ENCODE measurements at regions not wholly inside any gene's neighbourhood (a gene's known extent, or its start where the extent isn't known, plus 50 kb on each side); places are given as distances from the start of the nearest gene placed in this dataset.

DNA sequence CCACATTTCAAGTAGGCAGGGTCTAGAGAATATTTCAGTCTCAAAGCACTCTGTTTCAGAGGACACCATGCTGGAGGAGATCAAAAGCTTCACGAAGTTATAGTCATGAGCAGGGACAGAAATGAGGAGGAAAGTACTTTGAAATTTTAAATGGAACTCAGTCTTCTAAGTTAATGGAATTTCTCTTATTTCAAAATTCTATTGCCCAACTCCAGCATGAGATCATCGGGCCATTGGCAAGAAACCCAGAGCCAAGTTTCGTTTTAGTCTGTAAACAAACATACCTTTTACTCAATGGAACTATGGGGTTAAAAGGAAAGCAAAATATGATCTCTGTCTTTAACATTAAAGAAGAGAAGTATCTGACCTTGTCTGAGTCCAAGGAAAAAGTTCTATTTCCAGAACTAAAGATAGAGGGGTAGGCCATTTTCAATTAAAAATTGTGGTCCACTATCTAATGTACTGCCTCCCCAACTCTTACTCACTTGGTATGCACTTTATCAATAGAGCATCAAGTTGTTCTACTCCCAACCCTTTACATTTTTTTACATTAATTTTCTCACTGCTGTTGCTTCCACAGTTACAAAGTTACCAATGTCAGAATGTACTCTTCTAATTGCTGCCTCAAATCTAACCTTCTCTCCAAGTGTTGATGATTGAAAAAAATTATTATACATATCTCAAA, 235.3 kb upstream of the NRSN1 start:
- DNase-seq (no peak), ATAC-seq (ENCODE audit: low read depth) (no peak)
- TF ChIP-seq, protein P1, sequence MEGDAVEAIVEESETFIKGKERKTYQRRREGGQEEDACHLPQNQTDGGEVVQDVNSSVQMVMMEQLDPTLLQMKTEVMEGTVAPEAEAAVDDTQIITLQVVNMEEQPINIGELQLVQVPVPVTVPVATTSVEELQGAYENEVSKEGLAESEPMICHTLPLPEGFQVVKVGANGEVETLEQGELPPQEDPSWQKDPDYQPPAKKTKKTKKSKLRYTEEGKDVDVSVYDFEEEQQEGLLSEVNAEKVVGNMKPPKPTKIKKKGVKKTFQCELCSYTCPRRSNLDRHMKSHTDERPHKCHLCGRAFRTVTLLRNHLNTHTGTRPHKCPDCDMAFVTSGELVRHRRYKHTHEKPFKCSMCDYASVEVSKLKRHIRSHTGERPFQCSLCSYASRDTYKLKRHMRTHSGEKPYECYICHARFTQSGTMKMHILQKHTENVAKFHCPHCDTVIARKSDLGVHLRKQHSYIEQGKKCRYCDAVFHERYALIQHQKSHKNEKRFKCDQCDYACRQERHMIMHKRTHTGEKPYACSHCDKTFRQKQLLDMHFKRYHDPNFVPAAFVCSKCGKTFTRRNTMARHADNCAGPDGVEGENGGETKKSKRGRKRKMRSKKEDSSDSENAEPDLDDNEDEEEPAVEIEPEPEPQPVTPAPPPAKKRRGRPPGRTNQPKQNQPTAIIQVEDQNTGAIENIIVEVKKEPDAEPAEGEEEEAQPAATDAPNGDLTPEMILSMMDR (IDR thresholded peaks at IDR 0.05), result no peak
- Mint-ChIP-seq H3K36me3 (ENCODE audit: low read depth) (no peaks in the 10 kb centered on the region), H3K4me1 (no peaks in the 10 kb centered on the region), H3K27me3 (no peaks in the 10 kb centered on the region), H3K27ac (no peak overlapping the region), H3K9me3 (peaks cover 3% of the 10 kb centered on the region), H3K4me3 (no peak overlapping the region)
- POLR2A ChIA-PET, result no interaction called here
- CTCF ChIA-PET, result no interaction called here
- intact Hi-C loops (cut with micrococcal nuclease), result no loop called here

DNA sequence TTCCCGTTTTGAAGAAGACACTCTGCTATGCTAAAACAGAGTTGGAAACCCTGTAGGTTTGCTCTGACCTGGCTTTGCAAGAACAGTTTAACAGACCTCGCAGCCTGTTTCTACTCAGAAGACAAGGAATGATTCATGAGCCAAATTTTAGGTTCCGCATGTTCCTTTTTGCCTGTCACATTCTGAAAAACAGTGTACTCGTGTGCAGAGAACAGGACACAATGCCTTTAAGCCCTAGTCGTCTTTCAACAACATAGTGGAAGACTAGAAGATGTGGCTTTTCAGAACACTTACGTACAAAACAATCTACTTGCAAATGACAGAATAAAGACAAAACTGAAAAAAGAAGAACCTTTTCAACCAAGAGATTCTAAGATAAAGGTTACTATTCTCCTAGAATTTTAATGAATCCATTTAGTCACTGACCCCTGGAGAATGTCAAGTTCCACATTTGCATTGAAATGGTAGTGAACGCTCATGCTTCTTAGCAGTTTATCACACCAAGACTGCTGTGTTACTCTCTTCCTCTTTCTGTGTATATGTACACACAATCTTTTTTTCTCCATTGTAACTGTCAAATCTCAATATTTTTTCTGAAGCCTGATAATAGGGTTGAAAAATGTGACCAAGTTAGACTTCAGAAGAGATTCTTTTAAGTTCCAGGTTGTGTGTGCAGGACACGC, 220.7 kb upstream of the NRSN1 start:
- ChIA-PET POLR2A (no interaction called here), CTCF (no interaction called here)
- Mint-ChIP-seq H3K9me3 (peaks cover 14% of the 10 kb centered on the region), H3K4me3 (no peak overlapping the region), H3K36me3 (ENCODE audit: low read depth) (no peaks in the 10 kb centered on the region), H3K27ac (no peak overlapping the region), H3K4me1 (no peaks in the 10 kb centered on the region), H3K27me3 (no peaks in the 10 kb centered on the region)
- DNase-seq (no peak), ATAC-seq (ENCODE audit: low read depth) (no peak)
- intact Hi-C loops (cut with micrococcal nuclease), result no loop called here
- TF ChIP-seq, protein P1 (IDR thresholded peaks at IDR 0.05), result no peak

DNA sequence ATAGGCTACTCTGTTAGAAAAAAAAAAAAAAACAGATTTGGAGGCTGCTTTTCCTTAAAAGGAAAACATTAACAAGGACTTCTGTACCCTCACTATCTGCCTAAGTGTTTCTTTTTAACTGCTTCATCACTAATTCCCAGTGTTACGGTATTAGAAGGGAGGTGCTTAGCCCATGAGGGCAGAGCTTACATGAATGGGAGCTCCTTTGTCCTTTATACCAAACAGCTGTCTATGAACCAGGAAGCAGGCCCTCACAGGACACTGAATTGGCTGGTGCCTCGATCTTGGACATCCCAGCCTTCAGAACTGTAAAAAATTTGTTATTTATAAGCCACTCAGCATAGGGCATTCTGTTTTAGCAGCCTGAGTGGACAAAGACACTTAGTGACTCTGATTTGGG, 215.6 kb upstream of the NRSN1 start:
- CTCF ChIA-PET, result no interaction called here
- H3K36me3 Mint-ChIP-seq (ENCODE audit: low read depth), result no peaks in the 10 kb centered on the region
- no peak overlapping the region for H3K27ac Mint-ChIP-seq
- no peaks in the 10 kb centered on the region for H3K4me1 Mint-ChIP-seq
- no peaks in the 10 kb centered on the region for H3K27me3 Mint-ChIP-seq
- intact Hi-C loops (cut with micrococcal nuclease), result no loop called here
- H3K4me3 Mint-ChIP-seq, result no peak overlapping the region
- POLR2A ChIA-PET, result no interaction called here
- ATAC-seq (ENCODE audit: low read depth) (no peak), DNase-seq (no peak)
- TF ChIP-seq, protein P1 (IDR thresholded peaks at IDR 0.05), result no peak
- H3K9me3 Mint-ChIP-seq, result peaks cover 10% of the 10 kb centered on the region

DNA sequence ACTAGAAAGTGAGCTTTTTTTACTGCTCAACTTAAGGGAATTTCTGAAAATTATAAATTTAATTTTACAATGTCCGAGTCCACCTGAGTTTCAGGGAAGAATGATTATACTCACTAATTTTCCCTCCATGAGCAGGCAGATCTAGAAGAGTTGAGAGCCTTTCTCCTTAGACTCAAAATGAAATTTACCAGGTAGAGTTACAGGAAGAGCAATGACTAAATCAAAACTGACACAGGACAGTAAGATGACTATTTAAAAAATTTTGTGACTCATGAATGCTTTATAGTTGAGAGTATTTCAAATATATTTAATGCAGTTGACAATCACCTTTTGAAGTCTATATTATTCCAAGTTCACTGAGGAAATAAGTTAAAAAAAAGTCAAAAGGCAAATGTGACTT, 198.1 kb upstream of the NRSN1 start:
- Mint-ChIP-seq H3K27me3 (no peaks in the 10 kb centered on the region), H3K9me3 (peaks cover 4% of the 10 kb centered on the region), H3K4me3 (no peak overlapping the region), H3K27ac (no peak overlapping the region), H3K36me3 (ENCODE audit: low read depth) (no peaks in the 10 kb centered on the region), H3K4me1 (no peaks in the 10 kb centered on the region)
- intact Hi-C loops (cut with micrococcal nuclease), result no loop called here
- DNase-seq (no peak), ATAC-seq (ENCODE audit: low read depth) (no peak)
- ChIA-PET CTCF (no interaction called here), POLR2A (no interaction called here)
- TF ChIP-seq, protein P1 (IDR thresholded peaks at IDR 0.05), result no peak

DNA sequence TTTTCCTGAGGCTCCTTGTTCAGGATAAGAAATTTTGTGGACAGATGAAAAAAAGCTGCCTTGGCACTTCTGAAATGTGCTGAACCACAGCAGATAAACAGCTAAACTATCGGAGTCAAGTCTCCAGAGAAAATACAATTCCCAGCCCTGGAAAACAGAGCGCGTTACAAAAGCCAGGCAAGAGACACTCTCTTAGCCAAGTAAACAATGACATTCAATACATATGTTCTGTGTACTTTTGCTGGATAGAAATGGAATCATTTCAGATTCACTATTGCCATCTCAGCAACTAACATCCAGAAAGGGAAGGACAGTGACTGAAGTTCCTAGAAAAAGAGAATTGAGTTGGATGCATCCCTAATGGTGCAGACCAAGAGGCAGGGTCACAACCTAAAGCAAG, 196.8 kb upstream of the NRSN1 start:
- TF ChIP-seq, protein P1 (IDR thresholded peaks at IDR 0.05), result no peak
- no peaks in the 10 kb centered on the region for H3K36me3 Mint-ChIP-seq (ENCODE audit: low read depth)
- CTCF ChIA-PET, result no interaction called here
- intact Hi-C loops (cut with micrococcal nuclease), result no loop called here
- no peaks in the 10 kb centered on the region for H3K27me3 Mint-ChIP-seq
- H3K27ac Mint-ChIP-seq, result no peak overlapping the region
- POLR2A ChIA-PET, result no interaction called here
- H3K4me3 Mint-ChIP-seq, result no peak overlapping the region
- no peak for DNase-seq
- ATAC-seq (ENCODE audit: low read depth), result no peak
- H3K4me1 Mint-ChIP-seq, result no peaks in the 10 kb centered on the region
- peaks cover 12% of the 10 kb centered on the region for H3K9me3 Mint-ChIP-seq
